Mesenchymal stem cell (in vitro differentiated cells and primary cell): ENCODE measurements at regions not wholly inside any gene's neighbourhood (a gene's known extent, or its start where the extent isn't known, plus 50 kb on each side); places are given as distances from the start of the nearest gene placed in this dataset.

Experiments used
- DNase-seq: peaks from one replicate; pipeline ENCODE4 v3.0.0-alpha.2; 2013
- H2AFZ ChIP-seq: one replicate; pipeline ENCODE4 v1.6.1; 2013; ENCODE audit warnings: low read depth, mild to moderate bottlenecking, control low read depth, inconsistent platforms, low read length, moderate library complexity
- H2AK5ac ChIP-seq: 2 replicates; pipeline ENCODE4 v1.6.1; 2013; ENCODE audit warnings: low read length, moderate library complexity, mild to moderate bottlenecking, inconsistent platforms; ENCODE audit not compliant: severe bottlenecking
- H2BK120ac ChIP-seq: one replicate; pipeline ENCODE4 v1.6.1; 2013; ENCODE audit warnings: low read depth, mild to moderate bottlenecking, inconsistent platforms, low read length, moderate library complexity
- H2BK12ac ChIP-seq, 2 experiments: one replicate each; pipeline ENCODE4 v1.6.1; 2013; ENCODE audit warnings: inconsistent platforms in 2 of 2, low read length in 2 of 2, mild to moderate bottlenecking in 2 of 2, moderate library complexity in 2 of 2, control low read depth in 1 of 2
- H2BK15ac ChIP-seq: one replicate; pipeline ENCODE4 v1.6.1; 2013; ENCODE audit warnings: mild to moderate bottlenecking, low read depth, inconsistent platforms; ENCODE audit not compliant: poor library complexity, severe bottlenecking
- H2BK5ac ChIP-seq: 2 replicates; pipeline ENCODE4 v1.6.1; 2013; ENCODE audit warnings: low read depth, mild to moderate bottlenecking, low read length, control low read depth, inconsistent platforms; ENCODE audit not compliant: poor library complexity, severe bottlenecking
- H3K14ac ChIP-seq, 2 experiments: one replicate each; pipeline ENCODE4 v1.6.1; 2013; ENCODE audit warnings: inconsistent platforms in 2 of 2, low read length in 2 of 2, control low read depth in 1 of 2, mild to moderate bottlenecking in 1 of 2, moderate library complexity in 1 of 2
- H3K18ac ChIP-seq, 2 experiments: one replicate each; pipeline ENCODE4 v1.6.1; 2013; ENCODE audit warnings: inconsistent platforms in 2 of 2, low read length in 2 of 2, control low read depth in 1 of 2, low read depth in 1 of 2, mild to moderate bottlenecking in 1 of 2
- H3K23ac ChIP-seq, 2 experiments: one replicate each; pipeline ENCODE4 v1.6.1; 2013; ENCODE audit warnings: inconsistent platforms in 2 of 2, low read length in 2 of 2, mild to moderate bottlenecking in 2 of 2, moderate library complexity in 2 of 2, control low read depth in 1 of 2
- H3K27ac ChIP-seq: 2 replicates; pipeline ENCODE4 v1.5.1; 2013; ENCODE audit warnings: mild to moderate bottlenecking, moderate library complexity, low read length, control low read depth, inconsistent platforms; ENCODE audit not compliant: poor library complexity, severe bottlenecking
- H3K27me3 ChIP-seq, 2 experiments: 2 replicates each; pipeline versions ENCODE4 v1.6.1 to v1.7.0; 2013; ENCODE audit warnings: low read length in 2 of 2, mild to moderate bottlenecking in 2 of 2, moderate library complexity in 2 of 2, control low read depth in 1 of 2, inconsistent platforms in 1 of 2; ENCODE audit not compliant: control insufficient read depth in 1 of 2, insufficient read depth in 1 of 2
- H3K36me3 ChIP-seq, 2 experiments: 2 replicates each; pipeline versions ENCODE4 v1.6.1 to v1.7.0; 2013; ENCODE audit warnings: low read length in 2 of 2, control low read depth in 1 of 2, inconsistent platforms in 1 of 2, low read depth in 1 of 2, mild to moderate bottlenecking in 1 of 2; ENCODE audit not compliant: insufficient read depth in 2 of 2, control insufficient read depth in 1 of 2
- H3K4ac ChIP-seq, 2 experiments: one replicate each; pipeline ENCODE4 v1.6.1; 2013; ENCODE audit warnings: inconsistent platforms in 2 of 2, low read length in 2 of 2, mild to moderate bottlenecking in 2 of 2, moderate library complexity in 2 of 2, control low read depth in 1 of 2, low read depth in 1 of 2
- H3K4me1 ChIP-seq: 2 replicates; pipeline ENCODE4 v1.6.1; 2013; ENCODE audit warnings: low read depth, low read length, control low read depth; ENCODE audit not compliant: control insufficient read depth, insufficient read depth
- H3K4me2 ChIP-seq: 2 replicates; pipeline ENCODE4 v1.6.1; 2013; ENCODE audit warnings: low read length, mild to moderate bottlenecking, inconsistent platforms; ENCODE audit not compliant: poor library complexity, severe bottlenecking
- H3K4me3 ChIP-seq, 2 experiments: 2 replicates each; pipeline versions ENCODE4 v1.5.1 to v1.7.0; 2013; ENCODE audit warnings: low read length in 2 of 2, mild to moderate bottlenecking in 2 of 2, control low read depth in 1 of 2, low read depth in 1 of 2; ENCODE audit not compliant: insufficient read depth in 1 of 2
- H3K79me1 ChIP-seq: replicated peaks from 2 replicates; pipeline ENCODE4 v1.6.1; 2013; ENCODE audit warnings: mild to moderate bottlenecking, control low read depth, low read length, inconsistent platforms; ENCODE audit not compliant: poor library complexity, severe bottlenecking
- H3K9ac ChIP-seq: 2 replicates; pipeline ENCODE4 v1.7.0; 2013; ENCODE audit warnings: mild to moderate bottlenecking, low read length, moderate library complexity
- H3K9me3 ChIP-seq: 2 replicates; pipeline ENCODE4 v1.7.0; 2013; ENCODE audit warnings: mild to moderate bottlenecking, low read length; ENCODE audit not compliant: control insufficient read depth
- H4K8ac ChIP-seq: one replicate; pipeline ENCODE4 v1.6.1; 2013; ENCODE audit warnings: inconsistent platforms, mild to moderate bottlenecking, low read length, moderate library complexity
- H4K91ac ChIP-seq: one replicate; pipeline ENCODE4 v1.6.1; 2013; ENCODE audit warnings: mild to moderate bottlenecking, low read length, inconsistent platforms
- WGBS: methylation state at CpG from one replicate; pipeline ENCODE4 v1.1.7; 2013; ENCODE audit warnings: mixed read lengths; 5-methylcytosine and 5-hydroxymethylcytosine counted together

- Histone ChIP-seq H2AFZ (peak overlapping the region; percentile 56), H3K4me2 (no peak overlapping the region), H2AK5ac (peak overlapping the region; percentile 68), H3K4me1 (peaks cover 13% of the 10 kb centered on the region), H3K27me3 (no peaks in the 10 kb centered on the region), H2BK15ac (no peak overlapping the region), H2BK120ac (peak overlapping the region; percentile 65), H2BK5ac (peak overlapping the region; percentile 22), H3K14ac (no peak overlapping the region), H3K27ac (no peak overlapping the region), H4K8ac (peak overlapping the region; percentile 84), H3K4me3 (peak overlapping the region in 1 of 2 experiments; percentile 32), H3K18ac (peak overlapping the region; percentile 59 to 81), H4K91ac (peak overlapping the region; percentile 91), H3K36me3 (no peaks in the 10 kb centered on the region), H3K79me1 (no peaks in the 10 kb centered on the region), H3K9me3 (no peaks in the 10 kb centered on the region), H3K9ac (peak overlapping the region; percentile 27), H3K4ac (peak overlapping the region; percentile 47 to 76), H2BK12ac (peak overlapping the region; percentile 51 to 78), H3K23ac (no peak overlapping the region)
- 54% methylated on average over 1 of the region's 1 CpG for WGBS
- peak; percentile 40 for DNase-seq
These were observed 87.6 kb upstream of the RUNX1 start for GRCh38 chr21:35136586-35137219.

- 100% methylated on average over 3 of the region's 3 CpGs for WGBS
These were observed 87.0 kb upstream of the RUNX1 start for GRCh38 chr21:35136106-35136505.

GRCh38 chr21:35135481-35135880, 86.4 kb upstream of the RUNX1 start:
- H2AK5ac ChIP-seq = no peak overlapping the region
- WGBS = 90% methylated on average over 7 of the region's 7 CpGs

More at GRCh38 chr21:35136106-35136505, 87.0 kb upstream of the RUNX1 start:
- Histone ChIP-seq H2BK120ac (peak overlapping the region; percentile 65), H3K9me3 (no peaks in the 10 kb centered on the region), H3K27me3 (no peaks in the 10 kb centered on the region), H2BK12ac (peak overlapping the region; percentile 51 to 78), H3K79me1 (no peaks in the 10 kb centered on the region), H3K36me3 (no peaks in the 10 kb centered on the region), H3K4me2 (no peak overlapping the region), H4K8ac (peak overlapping the region; percentile 84), H3K4me3 (no peak overlapping the region), H2AFZ (peak overlapping the region; percentile 56), H3K9ac (no peak overlapping the region), H2BK5ac (no peak overlapping the region), H3K14ac (no peak overlapping the region), H2AK5ac (peak overlapping the region; percentile 20), H3K4me1 (peaks cover 13% of the 10 kb centered on the region), H3K18ac (peak overlapping the region; percentile 59 to 81), H3K23ac (no peak overlapping the region), H3K4ac (peak overlapping the region; percentile 42 to 76), H4K91ac (peak overlapping the region; percentile 91), H2BK15ac (no peak overlapping the region), H3K27ac (no peak overlapping the region)
- DNase-seq = no peak

GRCh38 chr21:35134309-35134708, 85.2 kb upstream of the RUNX1 start:
- H3K4ac ChIP-seq = no peak overlapping the region
- H2AK5ac ChIP-seq = no peak overlapping the region
- H3K9me3 ChIP-seq = peaks cover 5% of the 10 kb centered on the region
- no peak overlapping the region for H3K4me3 ChIP-seq
- DNase-seq = no peak
- no peak overlapping the region for H4K8ac ChIP-seq
- no peak overlapping the region for H3K27ac ChIP-seq
- H2BK120ac ChIP-seq = no peak overlapping the region
- H2AFZ ChIP-seq = no peak overlapping the region
- WGBS = 92% methylated on average over 2 of the region's 2 CpGs
- H3K36me3 ChIP-seq = no peaks in the 10 kb centered on the region
- no peak overlapping the region for H3K18ac ChIP-seq
- no peak overlapping the region for H3K9ac ChIP-seq
- H4K91ac ChIP-seq = no peak overlapping the region
- no peak overlapping the region for H3K14ac ChIP-seq
- H3K4me2 ChIP-seq = no peak overlapping the region
- H3K27me3 ChIP-seq = no peaks in the 10 kb centered on the region
- H3K4me1 ChIP-seq = peaks cover 13% of the 10 kb centered on the region
- H2BK15ac ChIP-seq = no peak overlapping the region
- no peaks in the 10 kb centered on the region for H3K79me1 ChIP-seq
- no peak overlapping the region for H2BK12ac ChIP-seq
- no peak overlapping the region for H2BK5ac ChIP-seq
- H3K23ac ChIP-seq = no peak overlapping the region

More at GRCh38 chr21:35135481-35135880, 86.4 kb upstream of the RUNX1 start:
- Histone ChIP-seq H2BK5ac (no peak overlapping the region), H2BK15ac (no peak overlapping the region), H3K14ac (no peak overlapping the region), H3K4ac (no peak overlapping the region), H2BK12ac (no peak overlapping the region), H3K18ac (no peak overlapping the region), H3K9ac (no peak overlapping the region), H4K91ac (no peak overlapping the region), H3K23ac (no peak overlapping the region), H3K27me3 (no peaks in the 10 kb centered on the region), H3K4me2 (no peak overlapping the region), H3K9me3 (peaks cover under 1% of the 10 kb centered on the region), H3K27ac (no peak overlapping the region), H3K79me1 (no peaks in the 10 kb centered on the region), H3K4me3 (no peak overlapping the region), H2AFZ (no peak overlapping the region), H4K8ac (no peak overlapping the region), H2BK120ac (no peak overlapping the region), H3K4me1 (peaks cover 13% of the 10 kb centered on the region), H3K36me3 (no peaks in the 10 kb centered on the region)
- no peak for DNase-seq
